Spinal cord (tissue), 9 donors: ENCODE measurements at regions not wholly inside any gene's neighbourhood (a gene's known extent, or its start where the extent isn't known, plus 50 kb on each side); places are given as distances from the start of the nearest gene placed in this dataset.

ENCODE experiments used
- DNase-seq, 6 donors: peaks; one replicate each; pipeline versions ENCODE4 v3.0.0 to v3.0.0-alpha.2; 2013 to 2015; ENCODE audit warnings: low spot score in 6 of 6, low read depth in 4 of 6
- H3K27ac ChIP-seq: one replicate; pipeline ENCODE4 v1.5.1; 2013; ENCODE audit warnings: low read depth, low read length, control low read depth
- H3K27me3 ChIP-seq: one replicate; pipeline ENCODE4 v1.6.1; 2013; ENCODE audit warnings: low read length; ENCODE audit not compliant: control insufficient read depth, insufficient read depth
- H3K36me3 ChIP-seq: one replicate; pipeline ENCODE4 v1.6.1; 2013; ENCODE audit warnings: low read length; ENCODE audit not compliant: control insufficient read depth, insufficient read depth
- H3K4me1 ChIP-seq: one replicate; pipeline ENCODE4 v1.6.1; 2013; ENCODE audit warnings: low read length; ENCODE audit not compliant: control insufficient read depth, insufficient read depth
- H3K4me3 ChIP-seq: one replicate; pipeline ENCODE4 v1.5.1; 2013; ENCODE audit warnings: low read depth, low read length, control low read depth
- H3K9me3 ChIP-seq: one replicate; pipeline ENCODE4 v1.6.1; 2013; ENCODE audit warnings: low read length; ENCODE audit not compliant: control insufficient read depth, insufficient read depth
- WGBS: methylation state at CpG from one replicate; pipeline ENCODE4 v1.1.5; 2013; ENCODE audit warnings: missing lambda C conversion rate; ENCODE audit not compliant: insufficient coverage; 5-methylcytosine and 5-hydroxymethylcytosine counted together
- donor health status: healthy.

DNA sequence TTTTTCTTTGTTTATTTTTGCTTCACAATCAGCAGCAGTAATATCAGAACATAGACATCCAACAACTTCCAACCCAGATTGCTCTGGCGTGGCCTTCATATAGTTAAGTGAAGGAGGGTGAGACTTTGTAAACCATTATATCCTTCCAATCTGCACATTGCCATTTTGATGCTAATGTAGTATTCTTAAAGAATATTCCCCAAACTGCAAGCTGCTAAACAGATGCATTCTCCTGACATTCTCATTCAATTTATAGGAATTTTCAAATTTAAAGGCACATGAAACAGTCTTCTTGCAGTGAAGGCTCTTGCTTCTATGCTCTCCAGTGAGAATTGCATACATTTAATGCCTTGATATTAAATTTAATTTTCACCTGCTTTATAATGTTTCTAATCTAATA lies 181.2 kb upstream of the EDIL3 start:
- Histone ChIP-seq H3K27ac (no peak overlapping the region), H3K36me3 (no peaks in the 10 kb centered on the region), H3K9me3 (no peaks in the 10 kb centered on the region), H3K27me3 (no peaks in the 10 kb centered on the region), H3K4me3 (no peak overlapping the region), H3K4me1 (peaks cover 6% of the 10 kb centered on the region)
- WGBS: no CpG with 5 or more reads among the region's 1 CpG
- no peak for DNase-seq

GRCh38 chr5:84564321-84565075 lies 179.8 kb upstream of the EDIL3 start:
- Histone ChIP-seq H3K27ac (no peak overlapping the region), H3K9me3 (no peaks in the 10 kb centered on the region), H3K27me3 (no peaks in the 10 kb centered on the region), H3K4me3 (no peak overlapping the region), H3K36me3 (no peaks in the 10 kb centered on the region), H3K4me1 (peaks cover 6% of the 10 kb centered on the region)
- 40% methylated on average over 1 of the region's 3 CpGs for whole genome bisulfite sequencing
- DNase-seq: peak in 3 of 6 donors; percentile 6 to 60 (median 58)

- Histone ChIP-seq H3K4me1 (no peaks in the 10 kb centered on the region), H3K27me3 (no peaks in the 10 kb centered on the region), H3K9me3 (no peaks in the 10 kb centered on the region), H3K36me3 (no peaks in the 10 kb centered on the region), H3K27ac (no peak overlapping the region), H3K4me3 (no peak overlapping the region)
- DNase-seq: no peak
- WGBS: no CpG with 5 or more reads among the region's 2 CpGs
Measured at GRCh38 chr5:84550222-84550621, 165.5 kb upstream of the EDIL3 start.

DNA sequence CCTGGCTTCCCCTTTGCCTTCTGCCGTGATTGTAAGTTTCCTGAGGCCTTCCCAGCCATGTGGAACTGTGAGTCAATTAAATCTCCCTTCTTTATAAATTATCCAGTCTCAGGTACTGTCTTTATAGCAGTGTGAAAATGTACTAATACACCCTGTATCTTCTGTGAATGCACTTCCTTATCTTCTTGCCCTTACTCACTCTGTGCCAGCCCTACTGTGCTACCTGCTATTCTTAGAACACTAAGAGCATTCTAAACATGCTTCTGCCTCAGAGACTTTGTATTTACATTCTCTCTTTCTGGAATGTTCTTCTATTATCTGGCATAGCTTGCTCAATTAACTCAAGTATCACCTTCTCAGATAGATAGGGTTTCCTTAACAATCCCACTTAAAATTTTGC lies 164.4 kb upstream of the EDIL3 start:
- DNase-seq: no peak
- Histone ChIP-seq H3K27ac (no peak overlapping the region), H3K9me3 (no peaks in the 10 kb centered on the region), H3K36me3 (no peaks in the 10 kb centered on the region), H3K4me1 (no peaks in the 10 kb centered on the region), H3K4me3 (no peak overlapping the region), H3K27me3 (no peaks in the 10 kb centered on the region)
- 100% methylated on average over 1 of the region's 1 CpG for WGBS

- WGBS: no CpG with 5 or more reads among the region's 3 CpGs
- Histone ChIP-seq H3K36me3 (no peaks in the 10 kb centered on the region), H3K9me3 (no peaks in the 10 kb centered on the region), H3K27ac (no peak overlapping the region), H3K4me3 (no peak overlapping the region), H3K4me1 (no peaks in the 10 kb centered on the region), H3K27me3 (no peaks in the 10 kb centered on the region)
- no peak for DNase-seq
Measured at GRCh38 chr5:84546686-84547085, 162.0 kb upstream of the EDIL3 start.

GRCh38 chr5:84536797-84537196 lies 152.1 kb upstream of the EDIL3 start:
- Histone ChIP-seq H3K36me3 (no peaks in the 10 kb centered on the region), H3K4me3 (no peak overlapping the region), H3K27me3 (no peaks in the 10 kb centered on the region), H3K27ac (no peak overlapping the region), H3K4me1 (no peaks in the 10 kb centered on the region), H3K9me3 (no peaks in the 10 kb centered on the region)
- WGBS: no CpG with 5 or more reads among the region's 3 CpGs
- DNase-seq: no peak

GRCh38 chr5:84535281-84535680 lies 150.6 kb upstream of the EDIL3 start:
- no peak for DNase-seq
- Histone ChIP-seq H3K27me3 (no peaks in the 10 kb centered on the region), H3K9me3 (no peaks in the 10 kb centered on the region), H3K4me1 (no peaks in the 10 kb centered on the region), H3K36me3 (no peaks in the 10 kb centered on the region), H3K4me3 (no peak overlapping the region), H3K27ac (no peak overlapping the region)
- no CpG with 5 or more reads among the region's 3 CpGs for WGBS

- Histone ChIP-seq H3K27ac (no peak overlapping the region), H3K4me1 (no peaks in the 10 kb centered on the region), H3K27me3 (no peaks in the 10 kb centered on the region), H3K36me3 (no peaks in the 10 kb centered on the region), H3K4me3 (no peak overlapping the region), H3K9me3 (peaks cover 1% of the 10 kb centered on the region)
- no peak for DNase-seq
Measured at GRCh38 chr5:84524491-84524890, 139.8 kb upstream of the EDIL3 start.

- no peaks in the 10 kb centered on the region for H3K4me1 ChIP-seq
- WGBS: 97% methylated on average over 3 of the region's 3 CpGs
- no peaks in the 10 kb centered on the region for H3K9me3 ChIP-seq
- no peak overlapping the region for H3K4me3 ChIP-seq
- no peak for DNase-seq
- no peaks in the 10 kb centered on the region for H3K36me3 ChIP-seq
- no peaks in the 10 kb centered on the region for H3K27me3 ChIP-seq
- no peak overlapping the region for H3K27ac ChIP-seq
Measured at GRCh38 chr5:84518862-84519261, 134.2 kb upstream of the EDIL3 start.

DNA sequence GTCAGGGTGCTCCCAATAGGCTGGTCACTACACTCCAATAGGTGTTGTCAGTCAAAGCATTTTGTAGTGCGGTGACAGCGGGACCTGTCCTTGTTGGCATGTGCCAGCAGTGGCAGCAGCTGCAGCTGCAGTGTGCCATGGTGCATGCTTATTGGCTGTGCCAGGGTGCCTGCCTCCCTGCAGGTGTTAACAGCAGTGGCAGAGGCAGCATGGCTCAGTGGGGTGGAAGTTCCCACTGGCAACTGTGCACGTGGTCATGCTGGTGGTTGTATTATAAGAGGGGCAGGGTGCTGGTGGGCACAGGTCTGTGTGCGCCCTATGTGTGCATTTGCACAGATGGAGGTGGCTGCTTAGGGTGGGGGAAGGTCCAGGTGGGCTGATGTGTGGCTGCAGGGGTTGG lies 133.7 kb upstream of the EDIL3 start:
- H3K4me1 ChIP-seq: no peaks in the 10 kb centered on the region
- no peak overlapping the region for H3K27ac ChIP-seq
- H3K36me3 ChIP-seq: no peaks in the 10 kb centered on the region
- DNase-seq: no peak
- H3K4me3 ChIP-seq: no peak overlapping the region
- 86% methylated on average over 4 of the region's 4 CpGs for WGBS
- H3K27me3 ChIP-seq: no peaks in the 10 kb centered on the region
- H3K9me3 ChIP-seq: no peaks in the 10 kb centered on the region
